WTC11 (cell line): ENCODE measurements at regions not wholly inside any gene's neighbourhood (a gene's known extent, or its start where the extent isn't known, plus 50 kb on each side); places are given as distances from the start of the nearest gene placed in this dataset.

Experiments used
- ATAC-seq: fragments of 200-7000 bp; cut with Tn5 transposase; 2 replicates; pipeline ENCODE4 v1.10.0; 2021; ENCODE audit warnings: mild to moderate bottlenecking, moderate library complexity
- CTCF ChIA-PET: fragments of 300-600 bp; sonication (Branson Sonifier 250); formaldehyde crosslinking; loops from one replicate; lab custom pipeline; 2021; ENCODE audit warnings: antibody characterized with exemption; lab: Charles Lee
- POLR2A ChIA-PET: fragments of 350-600 bp; sonication (Branson Sonifier 250); formaldehyde crosslinking; loops from one replicate; lab custom pipeline; 2021; ENCODE audit warnings: antibody characterized with exemption; lab: Charles Lee
- DNase-seq: peaks from one replicate; pipeline ENCODE4 v3.0.0; 2021; ENCODE audit warnings: low spot score
- H3K27ac Mint-ChIP-seq: 2 replicates; pipeline ENCODE4 v1.8.0; 2021; ENCODE audit warnings: mixed read lengths
- H3K27me3 Mint-ChIP-seq: 2 replicates; pipeline ENCODE4 v1.8.0; 2021; ENCODE audit warnings: low read depth, mild to moderate bottlenecking, moderate library complexity, mixed read lengths
- H3K36me3 Mint-ChIP-seq: 2 replicates; pipeline ENCODE4 v1.8.0; 2021; ENCODE audit warnings: mixed read lengths
- H3K4me1 Mint-ChIP-seq: 2 replicates; pipeline ENCODE4 v1.8.0; 2022; ENCODE audit warnings: mixed read lengths
- H3K4me3 Mint-ChIP-seq: 2 replicates; pipeline ENCODE4 v1.8.0; 2021; ENCODE audit warnings: mild to moderate bottlenecking, moderate library complexity, mixed read lengths
- H3K9me3 Mint-ChIP-seq: 2 replicates; pipeline ENCODE4 v1.8.0; 2021; ENCODE audit warnings: mixed read lengths
- ATF3 ChIP-seq: sonication (generic); formaldehyde crosslinking; conservative IDR thresholded peaks from 2 replicates; pipeline ENCODE4 v1.8.1; 2022; ENCODE audit warnings: mild to moderate bottlenecking, missing genetic modification reagents
- ATF6 ChIP-seq: sonication (generic); formaldehyde crosslinking; IDR thresholded peaks from 2 replicates; pipeline ENCODE4 v1.8.1; 2023; ENCODE audit warnings: mild to moderate bottlenecking, missing genetic modification reagents
- FOXP1 ChIP-seq: sonication (generic); formaldehyde crosslinking; IDR thresholded peaks from 2 replicates; pipeline ENCODE4 v1.8.0; 2022; ENCODE audit warnings: missing genetic modification reagents, mild to moderate bottlenecking, moderate library complexity, borderline replicate concordance
- HMGA2 ChIP-seq: fragments of 250-450 bp; sonication (Bioruptor Pico); IDR thresholded peaks from 2 replicates; pipeline ENCODE4 v1.4.0; 2021; ENCODE audit warnings: mild to moderate bottlenecking, moderate library complexity
- IRF1 ChIP-seq: sonication (generic); formaldehyde crosslinking; IDR thresholded peaks from 2 replicates; pipeline ENCODE4 v1.8.0; 2023; ENCODE audit warnings: missing genetic modification reagents
- IRF2 ChIP-seq: sonication (generic); formaldehyde crosslinking; IDR thresholded peaks from 2 replicates; pipeline ENCODE4 v1.8.0; 2022; ENCODE audit warnings: low read depth, missing genetic modification reagents, borderline replicate concordance
- MLX ChIP-seq: sonication (generic); formaldehyde crosslinking; IDR thresholded peaks from 2 replicates; pipeline ENCODE4 v1.8.1; 2023; ENCODE audit warnings: mild to moderate bottlenecking, missing genetic modification reagents, moderate library complexity
- MYBL2 ChIP-seq: sonication (generic); formaldehyde crosslinking; IDR thresholded peaks from 2 replicates; pipeline ENCODE4 v1.8.1; 2023; ENCODE audit warnings: mild to moderate bottlenecking, moderate library complexity, missing genetic modification reagents
- NFATC4 ChIP-seq: fragments of 250-450 bp; sonication (Bioruptor Pico); IDR thresholded peaks from 2 replicates; pipeline ENCODE4 v1.9.0; 2021; ENCODE audit warnings: mild to moderate bottlenecking
- NFE2L1 ChIP-seq: sonication (generic); formaldehyde crosslinking; IDR thresholded peaks from 2 replicates; pipeline ENCODE4 v1.8.1; 2023; ENCODE audit warnings: missing genetic modification reagents
- NFYB ChIP-seq: sonication (generic); formaldehyde crosslinking; conservative IDR thresholded peaks from 2 replicates; pipeline ENCODE4 v1.8.0; 2022; ENCODE audit warnings: low read depth, missing genetic modification reagents
- SP1 ChIP-seq: sonication (generic); formaldehyde crosslinking; conservative IDR thresholded peaks from 2 replicates; pipeline ENCODE4 v1.8.1; 2022; ENCODE audit warnings: missing genetic modification reagents
- STAT6 ChIP-seq: sonication (generic); formaldehyde crosslinking; conservative IDR thresholded peaks from 2 replicates; pipeline ENCODE4 v1.8.1; 2023; ENCODE audit warnings: mild to moderate bottlenecking, low read depth, missing genetic modification reagents, moderate library complexity
- TEAD1 ChIP-seq: sonication (generic); formaldehyde crosslinking; IDR thresholded peaks from 2 replicates; pipeline ENCODE4 v1.8.0; 2022; ENCODE audit warnings: mild to moderate bottlenecking, missing genetic modification reagents
- TP53 ChIP-seq: sonication (generic); formaldehyde crosslinking; IDR thresholded peaks from 2 replicates; pipeline ENCODE4 v1.8.1; 2023; ENCODE audit warnings: mild to moderate bottlenecking, missing genetic modification reagents
- ZBTB21 ChIP-seq: sonication (generic); formaldehyde crosslinking; IDR thresholded peaks from 2 replicates; pipeline ENCODE4 v1.8.1; 2023; ENCODE audit warnings: mild to moderate bottlenecking, missing genetic modification reagents, borderline replicate concordance
- ZNF121 ChIP-seq: sonication (generic); formaldehyde crosslinking; IDR thresholded peaks from 2 replicates; pipeline ENCODE4 v1.8.0; 2023; ENCODE audit warnings: missing genetic modification reagents
- ZNF138 ChIP-seq: sonication (generic); formaldehyde crosslinking; conservative IDR thresholded peaks from 2 replicates; pipeline ENCODE4 v1.8.1; 2022; ENCODE audit warnings: mild to moderate bottlenecking, moderate library complexity, missing genetic modification reagents
- ZNF512 ChIP-seq: sonication (generic); formaldehyde crosslinking; IDR thresholded peaks from 2 replicates; pipeline ENCODE4 v1.8.1; 2022; ENCODE audit warnings: missing genetic modification reagents, borderline replicate concordance
- ZNF532 ChIP-seq: fragments of 250-450 bp; sonication (Bioruptor Pico); IDR thresholded peaks from 2 replicates; pipeline ENCODE4 v1.9.0; 2021; ENCODE audit warnings: mild to moderate bottlenecking, borderline replicate concordance

- TF ChIP-seq ZNF138 (CRISPR knock-in tag) (no peak), ZNF121 (CRISPR knock-in tag) (no peak), HMGA2 (no peak), IRF1 (no peak), NFE2L1 (CRISPR knock-in tag) (no peak), IRF2 (CRISPR knock-in tag) (no peak), NFYB (no peak), ATF6 (CRISPR knock-in tag) (no peak), STAT6 (no peak), SP1 (CRISPR knock-in tag) (no peak), FOXP1 (CRISPR knock-in tag) (no peak), NFATC4 (CRISPR knock-in tag) (no peak), MYBL2 (CRISPR knock-in tag) (no peak), MLX (CRISPR knock-in tag) (no peak), ZNF512 (CRISPR knock-in tag) (no peak), ZNF532 (CRISPR knock-in tag) (no peak), ATF3 (CRISPR knock-in tag) (no peak), ZBTB21 (no peak), TEAD1 (CRISPR knock-in tag) (no peak), TP53 (CRISPR knock-in tag) (no peak)
- POLR2A ChIA-PET = interaction anchor here (0.6 kb wide), 1 partner anchor 296 kb away, joined by 3 read pairs; no protein-coding TSS in a partner anchor
- Mint-ChIP-seq H3K27ac (no peak overlapping the region), H3K4me1 (peaks cover 36% of the 10 kb centered on the region), H3K9me3 (no peaks in the 10 kb centered on the region), H3K36me3 (no peaks in the 10 kb centered on the region), H3K4me3 (peak overlapping the region; percentile 70), H3K27me3 (no peaks in the 10 kb centered on the region)
- CTCF ChIA-PET = interaction anchor here (1.4 to 3.9 kb wide), 3 partner anchors 27 to 142 kb away, joined by 4 to 14 read pairs (median 7); no protein-coding TSS in a partner anchor
- no peak for DNase-seq
- ATAC-seq = no peak
Measured at GRCh38 chr5:61626639-61627282, 294.7 kb downstream of the ZSWIM6 start.
